ENCODE measurements at regions not wholly inside any gene's neighbourhood (a gene's known extent, or its start where the extent isn't known, plus 50 kb on each side); places are given as distances from the start of the nearest gene placed in this dataset.

DNA sequence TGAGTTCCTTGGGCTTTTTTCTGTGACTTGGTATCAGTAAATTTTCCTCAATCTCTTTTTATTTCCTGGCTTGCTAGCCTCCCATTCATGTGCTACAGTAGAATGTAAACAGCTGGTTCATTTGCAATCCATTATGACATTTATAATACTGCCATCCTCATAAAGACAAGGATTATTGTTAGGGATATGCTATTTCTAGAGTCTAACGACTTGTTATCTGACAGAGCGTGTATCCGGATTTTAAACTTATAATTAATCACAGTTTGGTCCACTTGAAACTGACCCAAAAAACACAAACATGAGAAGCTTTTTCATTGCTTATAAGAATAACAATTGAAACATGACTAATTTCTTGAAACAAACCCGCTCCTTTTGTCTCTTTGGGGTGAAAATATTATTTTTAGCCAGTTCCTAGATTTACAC, 585.8 kb downstream of the TLE4 start:
- no peak for TF ChIP-seq POLR2A (IDR thresholded peaks at IDR 0.05)
- TF ChIP-seq, protein P1, sequence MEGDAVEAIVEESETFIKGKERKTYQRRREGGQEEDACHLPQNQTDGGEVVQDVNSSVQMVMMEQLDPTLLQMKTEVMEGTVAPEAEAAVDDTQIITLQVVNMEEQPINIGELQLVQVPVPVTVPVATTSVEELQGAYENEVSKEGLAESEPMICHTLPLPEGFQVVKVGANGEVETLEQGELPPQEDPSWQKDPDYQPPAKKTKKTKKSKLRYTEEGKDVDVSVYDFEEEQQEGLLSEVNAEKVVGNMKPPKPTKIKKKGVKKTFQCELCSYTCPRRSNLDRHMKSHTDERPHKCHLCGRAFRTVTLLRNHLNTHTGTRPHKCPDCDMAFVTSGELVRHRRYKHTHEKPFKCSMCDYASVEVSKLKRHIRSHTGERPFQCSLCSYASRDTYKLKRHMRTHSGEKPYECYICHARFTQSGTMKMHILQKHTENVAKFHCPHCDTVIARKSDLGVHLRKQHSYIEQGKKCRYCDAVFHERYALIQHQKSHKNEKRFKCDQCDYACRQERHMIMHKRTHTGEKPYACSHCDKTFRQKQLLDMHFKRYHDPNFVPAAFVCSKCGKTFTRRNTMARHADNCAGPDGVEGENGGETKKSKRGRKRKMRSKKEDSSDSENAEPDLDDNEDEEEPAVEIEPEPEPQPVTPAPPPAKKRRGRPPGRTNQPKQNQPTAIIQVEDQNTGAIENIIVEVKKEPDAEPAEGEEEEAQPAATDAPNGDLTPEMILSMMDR (IDR thresholded peaks at IDR 0.05), result no peak

Data from transverse colon (tissue), 3 donors.